Activated B cell treated with CpG ODN at 0.5 μM for 24 hours (primary cell): ENCODE measurements at regions not wholly inside any gene's neighbourhood (a gene's known extent, or its start where the extent isn't known, plus 50 kb on each side); places are given as distances from the start of the nearest gene placed in this dataset.

Experiments
- ATAC-seq: fragments of 200-7000 bp; cut with Tn5 transposase; one replicate; pipeline ENCODE4 v1.10.0; 2021; ENCODE audit warnings: low read depth, mild to moderate bottlenecking, moderate library complexity
- CTCF ChIA-PET: fragments of 350-600 bp; sonication (Branson Sonifier 250); formaldehyde crosslinking; loops from one replicate; lab custom pipeline; 2021; ENCODE audit warnings: antibody characterized with exemption; lab: Charles Lee
- POLR2A ChIA-PET: fragments of 350-600 bp; sonication (Branson Sonifier 250); formaldehyde crosslinking; loops from one replicate; lab custom pipeline; 2021; ENCODE audit warnings: antibody characterized with exemption; lab: Charles Lee
- DNase-seq: peaks from one replicate; pipeline ENCODE4 v3.0.0; 2022
- H3K27ac Mint-ChIP-seq: one replicate; pipeline ENCODE4 v1.8.0; 2020; ENCODE audit warnings: mixed read lengths
- H3K27me3 Mint-ChIP-seq: one replicate; pipeline ENCODE4 v1.8.0; 2021; ENCODE audit warnings: mixed read lengths
- H3K36me3 Mint-ChIP-seq: one replicate; pipeline ENCODE4 v1.8.0; 2021; ENCODE audit warnings: low read depth, mixed read lengths
- H3K4me1 Mint-ChIP-seq: one replicate; pipeline ENCODE4 v1.8.0; 2021; ENCODE audit warnings: mixed read lengths
- H3K4me3 Mint-ChIP-seq: one replicate; pipeline ENCODE4 v1.8.0; 2020; ENCODE audit warnings: mild to moderate bottlenecking, mixed read lengths
- H3K9me3 Mint-ChIP-seq: one replicate; pipeline ENCODE4 v1.8.0; 2020; ENCODE audit warnings: mixed read lengths
- intact Hi-C: fragments of 100-400 bp; cut with micrococcal nuclease; formaldehyde crosslinking; loops from one replicate; pipeline ENCODE4 v1.15.1; 2024
- TF ChIP-seq, protein P1 (sequence below): fragments of 200-600 bp; IDR thresholded peaks from one replicate; pipeline ENCODE4 v1.8.0; 2022; ENCODE audit warnings: antibody characterized with exemption, mild to moderate bottlenecking

DNA sequence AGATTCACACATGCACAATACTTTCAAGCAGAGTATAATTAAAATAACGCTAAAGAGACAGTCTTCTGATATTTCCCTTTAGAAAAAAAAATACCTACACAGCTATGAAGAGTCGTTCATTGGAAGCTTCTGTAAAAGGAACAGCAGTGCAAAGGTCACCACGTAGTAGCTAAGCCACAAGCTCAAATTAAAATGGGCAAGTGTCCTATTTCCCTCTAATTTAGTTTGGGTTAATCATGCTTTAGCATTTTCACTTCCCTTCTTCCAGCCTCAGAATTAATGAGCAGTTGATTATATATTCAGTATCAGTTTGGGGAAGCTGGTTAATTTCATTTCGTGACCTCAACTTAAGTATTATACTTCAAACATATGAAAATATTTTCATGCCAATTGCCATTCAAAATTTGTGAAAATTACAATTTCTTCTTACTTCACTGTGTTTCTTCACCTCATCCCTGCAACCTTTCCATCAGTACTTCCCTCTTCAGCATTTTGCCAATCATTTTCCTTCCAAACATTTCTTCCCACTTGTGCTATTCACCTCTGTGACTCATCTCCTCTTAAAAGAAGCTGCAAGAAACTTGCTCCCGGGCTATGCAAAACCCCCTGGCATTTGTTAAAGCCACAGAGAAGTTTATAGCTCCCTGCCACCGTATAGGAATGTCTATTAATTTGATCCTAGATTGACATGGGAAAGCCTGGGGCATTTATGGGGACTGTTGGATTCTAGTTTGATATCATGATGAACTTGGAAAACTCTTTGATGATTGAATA, 83.0 kb downstream of the DMRTA1 start:
- ATAC-seq (no peak), DNase-seq (no peak)
- intact Hi-C loops, result no loop called here
- TF ChIP-seq, protein P1, sequence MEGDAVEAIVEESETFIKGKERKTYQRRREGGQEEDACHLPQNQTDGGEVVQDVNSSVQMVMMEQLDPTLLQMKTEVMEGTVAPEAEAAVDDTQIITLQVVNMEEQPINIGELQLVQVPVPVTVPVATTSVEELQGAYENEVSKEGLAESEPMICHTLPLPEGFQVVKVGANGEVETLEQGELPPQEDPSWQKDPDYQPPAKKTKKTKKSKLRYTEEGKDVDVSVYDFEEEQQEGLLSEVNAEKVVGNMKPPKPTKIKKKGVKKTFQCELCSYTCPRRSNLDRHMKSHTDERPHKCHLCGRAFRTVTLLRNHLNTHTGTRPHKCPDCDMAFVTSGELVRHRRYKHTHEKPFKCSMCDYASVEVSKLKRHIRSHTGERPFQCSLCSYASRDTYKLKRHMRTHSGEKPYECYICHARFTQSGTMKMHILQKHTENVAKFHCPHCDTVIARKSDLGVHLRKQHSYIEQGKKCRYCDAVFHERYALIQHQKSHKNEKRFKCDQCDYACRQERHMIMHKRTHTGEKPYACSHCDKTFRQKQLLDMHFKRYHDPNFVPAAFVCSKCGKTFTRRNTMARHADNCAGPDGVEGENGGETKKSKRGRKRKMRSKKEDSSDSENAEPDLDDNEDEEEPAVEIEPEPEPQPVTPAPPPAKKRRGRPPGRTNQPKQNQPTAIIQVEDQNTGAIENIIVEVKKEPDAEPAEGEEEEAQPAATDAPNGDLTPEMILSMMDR, result no peak
- H3K27me3 Mint-ChIP-seq, result no peaks in the 10 kb centered on the region
- ChIA-PET CTCF (no interaction called here), POLR2A (no interaction called here)
- H3K4me3 Mint-ChIP-seq, result no peak overlapping the region
- H3K27ac Mint-ChIP-seq, result no peak overlapping the region
- H3K4me1 Mint-ChIP-seq, result no peaks in the 10 kb centered on the region
- no peaks in the 10 kb centered on the region for H3K36me3 Mint-ChIP-seq
- H3K9me3 Mint-ChIP-seq, result no peaks in the 10 kb centered on the region

DNA sequence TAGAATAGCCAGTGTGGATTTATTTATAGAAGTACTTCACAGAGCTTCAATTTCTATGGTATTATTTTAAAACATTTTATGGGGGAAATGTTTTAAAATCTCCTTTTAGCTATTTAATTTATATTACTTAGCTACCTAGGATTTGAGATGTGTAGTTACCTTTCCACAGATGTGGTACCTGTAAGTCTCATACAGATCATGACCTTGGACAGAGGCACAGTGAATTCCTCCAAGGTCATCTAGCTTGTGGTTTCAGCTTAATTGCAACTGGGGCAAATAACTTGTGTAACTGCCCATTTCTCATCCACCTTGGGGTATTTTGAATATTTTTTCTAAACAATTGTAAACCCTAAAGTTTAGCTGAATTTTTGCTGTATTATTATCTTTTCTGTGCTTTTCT, 89.2 kb downstream of the DMRTA1 start:
- intact Hi-C loops, result no loop called here
- H3K27ac Mint-ChIP-seq, result no peak overlapping the region
- H3K4me3 Mint-ChIP-seq, result no peak overlapping the region
- DNase-seq (no peak), ATAC-seq (no peak)
- H3K9me3 Mint-ChIP-seq, result peaks cover 3% of the 10 kb centered on the region
- no peaks in the 10 kb centered on the region for H3K27me3 Mint-ChIP-seq
- H3K36me3 Mint-ChIP-seq, result no peaks in the 10 kb centered on the region
- TF ChIP-seq, protein P1, result no peak
- ChIA-PET POLR2A (no interaction called here), CTCF (no interaction called here)
- H3K4me1 Mint-ChIP-seq, result no peaks in the 10 kb centered on the region

DNA sequence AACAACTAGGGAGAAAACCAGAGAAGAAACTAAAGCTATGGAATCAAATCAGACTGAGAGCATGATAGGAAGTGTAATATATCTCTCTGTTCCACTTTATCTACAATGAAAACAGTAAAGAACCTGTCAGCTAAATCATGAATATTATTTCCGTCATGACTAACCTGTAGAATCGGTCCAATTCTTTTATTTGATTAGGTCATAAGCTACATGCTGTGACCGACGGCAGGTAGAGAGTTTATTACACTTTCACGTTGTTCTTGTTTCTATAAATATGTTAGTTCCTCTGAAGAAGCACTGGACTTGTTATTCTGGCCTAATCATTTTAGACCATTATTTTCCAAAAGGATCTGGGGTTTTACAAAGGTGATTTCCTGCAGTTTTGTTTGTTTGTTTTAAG, 91.1 kb downstream of the DMRTA1 start:
- ChIA-PET POLR2A (no interaction called here), CTCF (no interaction called here)
- DNase-seq (no peak), ATAC-seq (no peak)
- Mint-ChIP-seq H3K4me3 (no peak overlapping the region), H3K4me1 (no peaks in the 10 kb centered on the region), H3K36me3 (no peaks in the 10 kb centered on the region), H3K27ac (no peak overlapping the region), H3K27me3 (no peaks in the 10 kb centered on the region), H3K9me3 (peaks cover 3% of the 10 kb centered on the region)
- TF ChIP-seq, protein P1, result no peak
- intact Hi-C loops, result no loop called here

DNA sequence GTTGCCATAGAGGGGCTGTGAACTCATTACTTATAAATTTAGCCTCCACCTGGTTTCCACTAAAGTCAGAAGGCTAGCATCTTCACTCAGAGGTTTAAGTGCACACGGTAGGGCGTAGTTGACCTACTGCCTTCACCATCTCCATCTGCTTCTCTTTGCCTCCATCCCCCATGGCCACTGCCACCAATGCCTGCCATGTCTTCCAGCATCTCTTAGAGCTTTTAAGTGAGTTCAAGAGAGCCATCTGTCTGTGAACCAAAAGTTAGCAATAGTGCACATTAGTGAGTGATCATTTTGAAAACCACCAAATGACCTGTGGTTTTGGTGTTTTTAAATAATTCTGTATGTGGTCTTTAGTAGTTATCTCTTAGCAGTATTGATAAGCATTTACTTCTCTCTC, 102.0 kb downstream of the DMRTA1 start:
- DNase-seq (no peak), ATAC-seq (no peak)
- no peaks in the 10 kb centered on the region for H3K4me1 Mint-ChIP-seq
- H3K9me3 Mint-ChIP-seq, result peaks cover 1% of the 10 kb centered on the region
- TF ChIP-seq, protein P1, result no peak
- no peak overlapping the region for H3K27ac Mint-ChIP-seq
- no peaks in the 10 kb centered on the region for H3K36me3 Mint-ChIP-seq
- H3K4me3 Mint-ChIP-seq, result no peak overlapping the region
- no peaks in the 10 kb centered on the region for H3K27me3 Mint-ChIP-seq
- intact Hi-C loops, result no loop called here
- ChIA-PET CTCF (no interaction called here), POLR2A (no interaction called here)

DNA sequence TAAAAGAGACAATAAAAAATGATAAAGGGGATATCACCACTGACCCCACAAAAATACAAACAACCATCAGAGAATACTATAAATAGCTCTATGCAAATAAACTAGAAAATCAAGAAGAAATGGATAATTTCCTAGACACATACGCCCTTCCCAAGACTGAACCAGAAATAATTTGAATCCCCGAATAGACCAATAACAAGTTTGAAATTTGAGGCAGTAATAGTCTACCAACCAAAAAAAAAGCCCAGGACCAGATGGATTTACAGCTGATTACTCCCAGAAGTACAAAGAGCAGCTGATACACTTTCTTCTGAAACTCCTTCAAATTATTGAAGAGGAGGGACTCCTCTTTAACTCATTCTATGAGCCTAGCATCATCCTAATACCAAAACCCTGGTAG, 128.1 kb downstream of the DMRTA1 start:
- POLR2A ChIA-PET, result no interaction called here
- no peaks in the 10 kb centered on the region for H3K27me3 Mint-ChIP-seq

More for the DNA sequence above, 128.1 kb downstream of the DMRTA1 start:
- Mint-ChIP-seq H3K9me3 (peaks cover 23% of the 10 kb centered on the region), H3K27ac (no peak overlapping the region), H3K4me3 (no peak overlapping the region), H3K4me1 (no peaks in the 10 kb centered on the region), H3K36me3 (no peaks in the 10 kb centered on the region)
- ATAC-seq (no peak), DNase-seq (no peak)
- intact Hi-C loops, result no loop called here
- TF ChIP-seq, protein P1, result no peak
- CTCF ChIA-PET, result no interaction called here
